GM13977 (cell line): ENCODE measurements at regions not wholly inside any gene's neighbourhood (a gene's known extent, or its start where the extent isn't known, plus 50 kb on each side); places are given as distances from the start of the nearest gene placed in this dataset.

Source experiments
- DNase-seq: peaks from one replicate; pipeline ENCODE4 v3.0.0; 2012; ENCODE audit warnings: low spot score
- in situ Hi-C: fragments of 300-500 bp; cut with MboI; formaldehyde crosslinking; loops from one replicate; pipeline ENCODE4 v1.12.0; 2022; ENCODE audit warnings: low sequenced_read_pairs, low pct_unique_long_range_greater_than_20kb, mixed read lengths, inconsistent platforms; ENCODE audit not compliant: unreplicated experiment
- TF ChIP-seq, protein P1 (sequence below): IDR thresholded peaks from 2 replicates; pipeline ENCODE4 v1.5.1; 2012; ENCODE audit warnings: mild to moderate bottlenecking, control low read depth; ENCODE audit not compliant: insufficient read depth; ENCODE audit errors: extremely low read depth, missing control alignments

DNA sequence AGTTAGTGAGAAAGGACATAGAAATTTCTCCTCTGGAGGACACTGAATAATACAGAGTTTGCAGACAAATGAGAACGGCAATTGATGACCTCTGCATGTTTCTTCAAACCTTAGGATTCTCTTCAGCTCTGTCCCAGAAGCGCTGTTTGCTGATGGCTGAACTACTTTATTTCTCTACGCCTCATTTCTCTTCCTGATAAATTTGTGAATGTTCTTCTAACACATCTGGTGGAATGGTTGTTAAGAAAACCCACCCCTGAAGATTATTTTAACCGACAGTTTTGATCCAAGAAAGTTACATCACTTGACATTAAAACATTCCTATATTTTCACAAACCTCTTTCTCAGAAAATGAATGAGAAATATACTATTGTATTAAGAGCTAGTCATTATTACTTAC is 1150.6 kb downstream of the DTWD2 start:
- TF ChIP-seq, protein P1, sequence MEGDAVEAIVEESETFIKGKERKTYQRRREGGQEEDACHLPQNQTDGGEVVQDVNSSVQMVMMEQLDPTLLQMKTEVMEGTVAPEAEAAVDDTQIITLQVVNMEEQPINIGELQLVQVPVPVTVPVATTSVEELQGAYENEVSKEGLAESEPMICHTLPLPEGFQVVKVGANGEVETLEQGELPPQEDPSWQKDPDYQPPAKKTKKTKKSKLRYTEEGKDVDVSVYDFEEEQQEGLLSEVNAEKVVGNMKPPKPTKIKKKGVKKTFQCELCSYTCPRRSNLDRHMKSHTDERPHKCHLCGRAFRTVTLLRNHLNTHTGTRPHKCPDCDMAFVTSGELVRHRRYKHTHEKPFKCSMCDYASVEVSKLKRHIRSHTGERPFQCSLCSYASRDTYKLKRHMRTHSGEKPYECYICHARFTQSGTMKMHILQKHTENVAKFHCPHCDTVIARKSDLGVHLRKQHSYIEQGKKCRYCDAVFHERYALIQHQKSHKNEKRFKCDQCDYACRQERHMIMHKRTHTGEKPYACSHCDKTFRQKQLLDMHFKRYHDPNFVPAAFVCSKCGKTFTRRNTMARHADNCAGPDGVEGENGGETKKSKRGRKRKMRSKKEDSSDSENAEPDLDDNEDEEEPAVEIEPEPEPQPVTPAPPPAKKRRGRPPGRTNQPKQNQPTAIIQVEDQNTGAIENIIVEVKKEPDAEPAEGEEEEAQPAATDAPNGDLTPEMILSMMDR, result no peak
- no peak for DNase-seq
- in situ Hi-C loops, result no loop called here

DNA sequence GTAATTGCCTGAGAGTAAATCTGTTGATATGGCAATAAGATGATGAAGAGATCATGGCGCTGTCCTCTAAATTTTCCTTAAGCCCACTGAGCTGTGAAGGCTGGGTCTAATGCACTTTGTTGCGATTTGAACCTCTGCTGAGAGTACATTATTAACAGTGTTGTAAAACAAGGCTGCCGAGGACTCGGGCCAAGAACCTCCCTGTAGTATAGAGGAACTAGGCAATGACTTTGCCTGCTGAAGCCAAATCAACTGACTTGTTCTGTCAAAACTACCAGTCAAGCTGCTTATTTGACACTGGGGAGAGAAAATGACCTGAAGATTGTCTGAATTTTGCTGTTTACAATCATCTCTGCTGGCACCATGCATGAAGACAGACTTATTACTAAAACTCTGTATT is 1154.7 kb downstream of the DTWD2 start:
- DNase-seq, result no peak
- in situ Hi-C loops, result no loop called here
- TF ChIP-seq, protein P1, result no peak

- TF ChIP-seq, protein P1, result no peak
- in situ Hi-C loops, result no loop called here
- DNase-seq, result no peak
Measured at GRCh38 chr5:117829646-117830045, 1158.7 kb downstream of the DTWD2 start.

DNA sequence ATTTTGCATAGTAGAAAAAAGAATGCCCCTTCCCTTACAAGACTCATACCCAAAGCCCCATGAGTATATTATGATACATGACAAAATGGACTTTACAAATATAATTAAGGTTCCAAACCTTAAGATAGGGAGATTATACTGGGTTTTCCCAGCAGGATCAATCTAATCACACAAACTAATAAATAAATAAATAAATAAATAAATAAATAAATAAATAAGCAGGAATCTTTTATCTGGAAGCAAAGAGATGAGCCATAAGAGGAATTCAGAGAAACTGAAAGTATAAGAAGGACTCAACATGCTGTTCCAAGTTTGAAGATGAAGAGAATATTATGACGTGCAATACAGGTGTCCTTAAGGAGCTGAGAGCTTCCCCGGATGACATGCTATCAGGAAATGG is 1174.5 kb downstream of the DTWD2 start:
- DNase-seq, result no peak
- TF ChIP-seq, protein P1, result no peak
- in situ Hi-C loops, result no loop called here

GRCh38 chr5:117812861-117813260 is 1175.5 kb downstream of the DTWD2 start:
- in situ Hi-C loops, result no loop called here
- TF ChIP-seq, protein P1, result no peak
- no peak for DNase-seq

DNA sequence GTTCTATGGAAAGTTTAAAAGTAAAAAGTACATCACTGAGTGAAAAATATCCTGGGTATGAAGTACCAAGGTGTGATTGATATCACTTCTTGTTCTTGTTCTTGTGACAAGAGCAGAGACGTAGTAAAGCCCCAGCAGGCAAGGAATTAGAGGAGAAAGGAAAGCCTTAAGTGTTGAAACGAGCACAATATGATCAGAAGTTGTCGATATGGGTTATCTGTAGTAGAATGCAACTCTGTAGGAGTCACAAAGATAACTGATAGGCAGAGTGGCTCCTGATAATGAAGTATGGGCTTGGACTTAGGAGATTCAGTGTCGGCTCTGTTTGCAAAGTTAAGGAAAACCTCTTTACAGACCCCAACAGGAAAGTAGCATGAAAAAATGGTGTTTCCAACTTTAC is 1179.1 kb downstream of the DTWD2 start:
- in situ Hi-C loops, result no loop called here
- TF ChIP-seq, protein P1, result no peak
- no peak for DNase-seq

DNA sequence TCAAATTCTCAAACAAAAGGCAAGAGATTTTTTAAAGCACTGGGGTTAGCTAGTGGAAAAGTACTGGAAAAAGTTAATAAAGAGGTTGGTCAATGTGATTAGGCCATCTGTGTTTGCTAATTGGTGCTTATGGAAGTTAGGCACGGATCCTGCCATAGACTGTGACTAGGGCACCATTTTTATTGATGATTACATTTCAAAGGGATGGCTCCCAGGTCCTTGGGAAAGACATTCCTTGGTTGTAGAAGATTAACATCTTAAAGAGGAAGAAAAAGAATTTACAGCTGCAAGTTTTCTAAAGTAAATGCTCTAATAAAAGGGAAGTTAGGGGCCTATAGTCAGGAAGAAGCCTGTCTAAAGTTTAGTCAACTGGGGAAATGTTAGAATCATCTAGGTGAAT is 1183.3 kb downstream of the DTWD2 start:
- in situ Hi-C loops, result no loop called here
- TF ChIP-seq, protein P1, result no peak
- no peak for DNase-seq
